HG03342 (cell line): ENCODE measurements at regions not wholly inside any gene's neighbourhood (a gene's known extent, or its start where the extent isn't known, plus 50 kb on each side); places are given as distances from the start of the nearest gene placed in this dataset.
"Not testable (repeated sequence)": the region's sequence is repeated elsewhere in the genome, so short reads cannot be mapped to it uniquely, and the experiment has no call there.

Experiments used
- ATAC-seq: cut with Tn5 transposase; IDR thresholded peaks from one replicate; pipeline ENCODE4 v1.9.1; 2021; ENCODE audit warnings: mild to moderate bottlenecking, moderate library complexity; ENCODE audit not compliant: unreplicated experiment

- ATAC-seq = no peak
These were observed 549.2 kb upstream of the AMOT start for GRCh38 chrX:113389846-113390245.

- no peak for ATAC-seq
These were observed 544.0 kb upstream of the AMOT start for GRCh38 chrX:113384628-113385027.

DNA sequence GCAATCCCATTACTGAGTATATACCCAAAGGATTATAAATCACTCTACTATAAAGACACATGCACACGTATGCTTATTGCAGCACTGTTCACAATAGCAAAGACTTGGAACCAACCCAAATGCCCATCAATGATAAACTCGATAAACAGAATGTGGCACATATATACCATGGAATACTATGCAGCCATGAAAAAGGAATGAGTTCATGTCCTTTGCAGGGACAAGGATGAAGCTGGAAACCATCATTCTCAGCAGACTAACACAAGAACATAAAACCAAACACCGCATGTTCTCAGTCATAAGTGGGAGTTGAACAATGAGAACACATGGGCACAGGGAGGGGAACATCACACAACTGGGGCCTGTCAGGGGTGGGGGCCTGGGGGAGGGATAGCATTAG lies 532.8 kb upstream of the AMOT start:
- ATAC-seq = not testable (repeated sequence)

DNA sequence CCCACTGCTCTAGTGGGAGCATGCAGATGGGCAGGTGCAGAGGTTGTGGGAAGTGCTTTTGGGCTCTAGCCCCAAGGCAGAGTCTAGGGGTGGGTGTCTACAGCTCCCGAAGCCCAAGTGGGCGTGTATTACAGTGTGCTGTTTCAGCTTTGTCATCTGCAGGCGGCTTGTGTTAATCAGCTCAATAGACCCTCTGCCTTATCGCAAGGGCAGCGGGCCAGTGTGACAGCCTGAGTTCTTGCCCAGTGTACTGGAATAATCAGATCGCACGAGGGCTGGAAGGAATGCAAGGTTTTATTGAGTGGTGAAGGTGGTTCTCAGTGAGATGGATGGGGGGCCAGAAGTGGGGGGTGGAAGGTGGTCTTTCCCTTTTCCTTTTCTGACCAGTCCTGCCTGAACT lies 529.4 kb upstream of the AMOT start:
- no peak for ATAC-seq

GRCh38 chrX:113369056-113369455 lies 528.4 kb upstream of the AMOT start:
- no peak for ATAC-seq

DNA sequence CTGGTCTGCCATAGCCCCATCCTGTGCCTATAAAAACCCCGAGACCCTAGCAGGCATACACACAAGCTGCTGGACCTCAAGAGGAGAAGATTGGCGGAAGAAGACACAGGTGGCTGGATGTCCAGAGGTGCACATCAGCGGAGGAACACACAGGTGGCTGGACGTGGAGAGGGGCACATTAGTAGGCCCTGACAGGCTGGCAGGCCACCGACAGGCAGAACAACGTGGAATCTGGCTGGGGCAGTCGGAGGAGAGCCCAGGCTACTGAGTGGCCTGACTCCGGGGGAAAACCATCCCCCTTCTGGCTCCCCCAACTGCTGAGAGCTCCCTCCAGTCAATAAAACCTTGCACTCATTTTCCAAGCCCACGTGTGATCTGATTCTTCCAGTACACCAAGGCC lies 512.5 kb upstream of the AMOT start:
- no peak for ATAC-seq

- ATAC-seq = no peak
These were observed 489.8 kb upstream of the AMOT start for GRCh38 chrX:113330416-113330815.

DNA sequence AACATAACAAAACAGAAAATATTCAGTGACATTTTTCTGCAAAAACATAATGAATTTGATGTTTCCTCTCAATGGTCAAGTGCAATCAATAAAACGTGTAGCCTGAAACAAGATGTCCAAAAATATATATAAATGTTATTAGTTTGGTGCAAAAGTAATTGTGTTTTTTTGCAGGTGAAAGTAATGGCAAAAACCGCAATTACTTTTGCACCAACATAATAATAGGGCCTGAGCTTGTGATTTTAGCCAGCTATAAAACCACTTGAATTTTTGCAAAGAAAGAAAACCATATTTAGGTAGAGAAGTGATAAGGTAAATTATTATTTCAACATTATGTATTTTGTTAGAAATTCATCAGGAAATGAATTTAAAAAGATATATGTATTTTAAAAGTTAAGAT lies 475.3 kb upstream of the AMOT start:
- no peak for ATAC-seq

- no peak for ATAC-seq
These were observed 464.9 kb upstream of the AMOT start for GRCh38 chrX:113305496-113305895.

- no peak for ATAC-seq
These were observed 459.9 kb upstream of the AMOT start for GRCh38 chrX:113300580-113300979.

- no peak for ATAC-seq
These were observed 456.8 kb upstream of the AMOT start for GRCh38 chrX:113297437-113297836.

DNA sequence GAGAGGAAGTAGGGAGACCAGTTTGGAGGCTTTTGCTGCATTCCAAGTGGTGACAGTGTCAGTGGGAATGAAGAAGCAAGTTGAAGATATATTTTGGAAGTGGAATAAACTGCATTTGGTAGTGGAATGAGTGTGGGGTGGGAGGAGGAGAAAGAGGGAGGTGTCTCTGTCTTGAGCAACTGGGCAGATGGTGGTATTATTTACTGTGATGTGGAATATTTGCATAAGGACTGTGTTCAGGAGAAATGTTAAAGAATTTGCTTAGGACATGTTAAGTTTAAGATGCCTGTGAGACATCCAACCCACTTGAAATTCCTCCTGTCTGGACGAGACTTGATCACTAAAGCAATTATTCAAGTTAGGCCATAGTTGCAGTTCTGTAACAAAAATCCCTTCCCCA lies 448.9 kb upstream of the AMOT start:
- no peak for ATAC-seq

DNA sequence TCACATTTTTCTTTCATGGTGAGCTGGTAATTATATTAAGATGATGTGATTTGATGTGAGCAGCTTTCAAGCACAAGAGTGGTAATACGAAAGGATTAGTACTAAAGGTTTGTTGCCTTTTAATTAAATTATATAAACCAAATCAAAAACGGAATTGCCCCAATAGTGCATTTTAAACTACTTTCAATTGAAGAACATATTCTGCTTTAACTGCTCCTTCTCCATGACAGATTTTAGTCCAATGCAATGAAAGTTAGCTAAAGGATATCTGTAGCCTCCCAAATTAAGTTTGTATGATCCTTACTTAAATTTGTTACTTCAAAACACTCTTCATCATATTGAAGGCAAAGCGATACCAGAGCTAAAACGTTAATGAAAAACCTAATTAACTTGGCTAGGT lies 447.1 kb upstream of the AMOT start:
- ATAC-seq = no peak

DNA sequence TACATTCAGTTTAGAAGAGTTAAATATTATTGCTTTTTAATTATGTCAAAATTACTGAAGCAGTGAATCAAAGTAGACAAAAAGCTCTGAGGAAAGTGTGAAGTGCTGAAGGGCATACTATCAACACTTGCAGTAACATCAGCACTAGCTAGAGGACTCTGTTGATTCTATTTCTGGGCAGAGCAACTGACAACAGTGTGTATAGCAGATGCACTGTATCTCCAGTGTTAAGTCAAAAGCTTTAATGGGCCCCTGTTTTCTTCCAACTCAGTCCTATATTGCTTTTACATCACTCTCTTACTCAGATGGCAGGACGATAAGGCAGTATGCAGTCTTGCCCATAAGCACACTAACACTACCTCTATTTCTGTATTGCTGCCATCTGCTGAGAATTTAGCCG lies 435.2 kb upstream of the AMOT start:
- no peak for ATAC-seq

DNA sequence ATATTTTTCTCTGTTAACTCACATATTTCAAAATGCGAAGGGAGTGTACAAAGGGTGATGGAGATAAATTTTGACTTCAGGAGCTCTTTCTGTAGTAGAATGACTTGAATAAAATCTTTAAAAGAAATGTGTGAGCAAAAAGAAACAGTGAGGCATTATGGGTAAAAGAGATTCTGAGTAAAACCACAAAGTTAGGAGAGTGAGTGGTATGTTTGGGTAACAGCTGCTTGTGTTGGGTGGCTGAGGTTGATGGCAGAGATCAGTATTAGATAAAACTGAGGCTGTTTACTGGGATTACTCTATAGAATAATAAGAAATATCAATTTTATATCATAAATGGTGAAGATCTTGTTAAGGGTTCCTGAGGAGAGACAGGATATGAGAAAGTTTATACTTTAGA lies 434.2 kb upstream of the AMOT start:
- ATAC-seq = no peak

GRCh38 chrX:113274345-113274744 lies 433.7 kb upstream of the AMOT start:
- no peak for ATAC-seq

DNA sequence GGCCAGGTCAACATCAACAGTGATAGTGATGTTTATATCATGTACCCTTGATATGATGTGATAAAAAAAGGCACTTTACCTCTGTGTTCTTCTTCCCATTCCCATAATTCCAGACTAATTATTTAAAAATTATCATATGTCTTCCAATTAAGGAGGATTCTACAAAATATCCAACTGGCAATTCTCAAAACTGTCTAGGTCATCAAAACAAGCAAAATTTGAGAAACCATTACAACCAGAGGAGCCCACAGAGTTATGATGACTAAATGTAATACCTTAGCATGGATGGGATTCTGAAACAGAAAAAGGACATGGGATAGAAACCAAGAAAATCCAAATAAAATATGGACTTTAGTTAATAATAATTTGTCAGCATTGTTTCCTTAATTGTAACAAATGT lies 428.6 kb upstream of the AMOT start:
- ATAC-seq = no peak

- ATAC-seq = no peak
These were observed 419.8 kb upstream of the AMOT start for GRCh38 chrX:113260474-113260873.

- ATAC-seq = no peak
These were observed 381.7 kb upstream of the AMOT start for GRCh38 chrX:113222305-113222704.

GRCh38 chrX:113212052-113212451 lies 371.4 kb upstream of the AMOT start:
- no peak for ATAC-seq

GRCh38 chrX:113202601-113203000 lies 362.0 kb upstream of the AMOT start:
- no peak for ATAC-seq

- ATAC-seq = no peak
These were observed 355.3 kb upstream of the AMOT start for GRCh38 chrX:113195949-113196348.

- ATAC-seq = no peak
These were observed 351.8 kb upstream of the AMOT start for GRCh38 chrX:113192418-113192817.

DNA sequence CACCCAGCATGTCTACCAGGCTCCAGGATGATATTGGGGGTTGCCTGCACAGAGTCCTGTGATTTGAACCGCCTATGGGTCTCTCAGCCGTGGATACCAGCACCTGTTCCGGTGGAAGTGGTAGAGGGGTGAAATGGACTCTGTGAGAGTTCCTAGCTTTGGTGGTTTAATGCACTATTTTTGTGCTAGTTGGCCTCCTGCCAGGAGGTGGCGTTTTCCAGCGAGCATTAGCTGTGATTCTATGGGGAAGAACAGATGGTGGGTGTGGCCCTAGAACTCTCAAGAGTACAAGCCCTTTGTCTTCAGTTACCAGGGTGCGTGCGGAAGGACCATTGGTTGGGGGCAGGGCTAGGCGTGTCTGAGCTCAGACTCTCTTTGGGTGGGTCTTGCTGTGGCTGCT lies 316.9 kb upstream of the AMOT start:
- no peak for ATAC-seq
